HG03103 (cell line): ENCODE measurements at regions not wholly inside any gene's neighbourhood (a gene's known extent, or its start where the extent isn't known, plus 50 kb on each side); places are given as distances from the start of the nearest gene placed in this dataset.
A peak's percentile ranks its signal among the peaks of the same experiment; 100 is the strongest.
"Not testable (repeated sequence)": the region's sequence is repeated elsewhere in the genome, so short reads cannot be mapped to it uniquely, and the experiment has no call there.

ENCODE experiments used
- ATAC-seq: cut with Tn5 transposase; IDR thresholded peaks from one replicate; pipeline ENCODE4 v1.9.1; 2021; ENCODE audit warnings: low read depth; ENCODE audit not compliant: unreplicated experiment

GRCh38 chr15:21774760-21775159, 102.8 kb downstream of the POTEB start:
- not testable (repeated sequence) for ATAC-seq

DNA sequence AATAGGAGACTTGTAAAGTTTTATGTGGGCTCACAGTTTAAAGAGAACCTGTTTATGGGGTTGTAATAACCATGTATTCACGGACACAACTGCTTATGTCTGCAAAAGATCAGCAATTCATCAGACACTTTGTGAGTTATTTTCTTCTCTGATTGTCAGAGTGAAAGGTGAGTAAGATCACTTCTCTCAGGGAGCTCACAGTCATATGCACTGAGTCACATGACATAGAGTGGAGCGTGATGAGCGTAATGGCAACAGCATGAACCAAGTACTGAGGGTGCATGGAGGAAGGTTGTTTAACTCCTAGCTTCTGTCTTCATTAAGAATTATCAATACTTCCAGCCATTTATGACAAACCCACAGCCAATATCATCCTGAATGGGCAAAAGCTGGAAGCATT, 111.0 kb downstream of the POTEB start:
- ATAC-seq = not testable (repeated sequence)

DNA sequence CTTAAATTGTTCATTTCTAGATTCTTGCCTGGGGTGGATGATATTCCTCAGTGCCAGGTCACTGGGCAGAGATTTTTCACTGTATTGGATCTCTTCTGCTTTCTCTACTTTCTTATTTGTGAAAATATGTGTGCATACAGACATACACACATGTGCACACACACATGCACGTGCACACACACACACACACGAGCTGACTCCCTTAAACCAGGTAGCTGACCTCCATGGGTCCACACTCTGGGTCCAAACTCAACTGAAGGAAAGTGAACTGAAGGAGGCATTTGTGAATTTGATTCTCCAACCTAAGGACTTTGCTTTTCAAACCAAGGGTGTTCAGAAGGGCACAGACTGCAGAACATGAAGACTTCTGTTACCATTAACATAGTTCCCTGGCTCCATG, 113.8 kb downstream of the POTEB start:
- not testable (repeated sequence) for ATAC-seq

GRCh38 chr15:21760250-21761023, 117.1 kb downstream of the POTEB start:
- not testable (repeated sequence) for ATAC-seq

DNA sequence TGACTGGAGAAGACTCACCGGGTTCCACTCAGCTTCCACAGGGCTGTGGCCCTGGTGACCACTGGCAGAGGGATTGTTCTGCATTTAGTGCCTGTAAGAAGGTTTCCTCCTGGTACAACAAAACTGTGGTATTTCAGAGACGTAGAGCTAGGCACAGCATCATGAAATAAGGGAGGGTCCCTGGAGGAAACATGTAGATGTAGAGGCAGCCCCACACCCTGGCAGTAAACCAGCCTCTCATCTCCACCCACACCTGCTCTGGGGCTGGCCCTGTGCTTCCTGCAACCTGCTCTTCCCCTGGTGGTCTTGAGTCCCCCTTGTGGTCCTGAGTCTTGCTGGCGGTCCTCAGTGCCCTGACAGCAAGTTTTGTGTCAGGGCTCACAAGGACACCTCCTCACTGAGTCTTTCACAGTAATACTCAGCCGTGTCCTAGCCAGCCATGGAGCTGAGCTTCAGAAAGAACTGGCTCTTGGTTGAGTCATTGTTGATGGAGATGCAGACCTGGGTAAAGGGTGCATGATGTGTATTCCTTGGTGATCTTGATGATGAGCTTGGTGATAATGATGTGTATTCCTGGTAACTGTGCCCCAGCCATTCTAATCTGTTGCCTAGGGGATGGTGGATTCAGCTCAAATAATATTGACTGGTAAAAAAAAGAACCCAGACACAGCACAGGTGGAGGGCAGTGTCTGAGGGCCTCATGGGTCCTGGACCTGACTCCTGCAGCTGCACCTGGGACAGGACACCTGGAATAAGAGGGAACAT, 118.0 kb downstream of the POTEB start:
- not testable (repeated sequence) for ATAC-seq

DNA sequence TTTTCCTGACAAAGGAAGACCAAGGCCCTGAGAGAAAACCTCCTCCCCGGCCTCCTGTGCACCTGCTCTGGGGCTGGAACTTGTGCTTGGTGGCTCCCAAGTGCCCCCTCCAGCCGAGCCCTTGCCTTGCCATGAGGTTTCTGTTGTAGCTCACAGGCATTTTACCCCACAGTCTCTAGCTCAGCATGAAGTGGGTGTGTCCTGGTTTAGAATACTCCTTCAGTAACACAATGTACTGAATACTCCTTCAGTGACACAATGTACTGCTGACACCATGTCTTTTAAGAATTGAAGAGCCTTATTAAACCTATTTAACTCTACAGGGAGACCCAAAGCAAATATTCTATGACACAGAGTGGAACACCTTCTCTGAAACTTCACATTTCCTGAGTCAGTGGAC, 123.7 kb downstream of the POTEB start:
- ATAC-seq = not testable (repeated sequence)

DNA sequence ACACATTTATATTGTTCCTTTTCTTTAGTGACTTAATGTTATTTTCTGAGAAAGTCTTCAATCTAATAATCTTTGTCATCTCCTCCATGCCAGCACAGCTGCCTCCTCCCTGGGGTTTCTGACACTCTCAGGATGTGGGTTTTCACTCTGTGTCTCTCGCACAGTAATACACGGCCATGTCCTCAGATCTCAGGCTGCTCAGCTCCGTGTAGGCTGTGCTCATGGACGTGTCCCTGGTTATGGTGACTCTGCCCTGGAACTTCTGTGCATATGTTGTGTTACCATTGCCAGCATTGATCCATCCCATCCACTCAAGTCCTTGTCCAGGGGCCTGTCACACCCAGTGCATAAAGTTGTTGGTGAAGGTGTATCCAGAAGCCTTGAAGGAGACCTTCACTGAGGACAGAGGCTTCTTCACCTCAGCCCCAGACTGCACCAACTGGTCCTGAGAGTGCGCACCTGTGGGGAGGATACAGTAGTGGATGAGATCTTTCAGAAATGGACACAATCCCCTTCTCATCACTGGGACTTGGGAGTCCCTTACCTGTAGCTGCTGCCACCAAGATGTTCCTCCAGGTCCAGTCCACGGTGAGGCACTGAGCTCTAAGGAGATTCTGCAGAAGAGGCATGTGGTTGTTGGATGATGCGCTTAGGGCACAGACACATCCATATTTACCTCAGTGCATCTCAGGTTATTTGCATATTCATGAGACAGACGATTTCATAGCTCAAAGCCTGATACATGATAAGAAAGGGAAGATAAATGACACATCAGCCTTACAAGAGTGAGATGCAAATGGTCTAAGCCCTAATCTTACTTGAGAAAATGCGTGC, 125.2 kb downstream of the POTEB start:
- not testable (repeated sequence) for ATAC-seq

GRCh38 chr15:21749173-21749572, 128.4 kb downstream of the POTEB start:
- not testable (repeated sequence) for ATAC-seq

- ATAC-seq = not testable (repeated sequence)
These were observed 133.2 kb downstream of the POTEB start for GRCh38 chr15:21744245-21744915.

DNA sequence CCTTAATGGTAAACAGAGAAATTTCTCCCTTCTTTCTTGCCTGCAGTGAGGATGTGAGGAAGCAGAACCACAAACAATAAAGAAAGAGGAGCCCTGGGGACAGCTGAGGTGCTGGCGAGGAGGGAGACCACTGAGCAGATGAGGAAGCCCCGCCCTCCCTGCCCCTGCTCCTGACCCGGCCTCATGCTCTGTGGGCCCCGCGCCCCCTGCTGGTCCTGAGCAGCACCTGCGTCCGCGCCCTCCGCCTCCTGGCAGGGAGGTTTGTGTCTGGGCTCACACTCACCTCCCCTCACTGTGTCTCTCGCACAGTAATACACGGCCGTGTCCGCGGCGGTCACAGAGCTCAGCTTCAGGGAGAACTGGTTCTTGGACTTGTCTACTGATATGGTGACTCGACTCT, 135.5 kb downstream of the POTEB start:
- peak; percentile 80 for ATAC-seq

DNA sequence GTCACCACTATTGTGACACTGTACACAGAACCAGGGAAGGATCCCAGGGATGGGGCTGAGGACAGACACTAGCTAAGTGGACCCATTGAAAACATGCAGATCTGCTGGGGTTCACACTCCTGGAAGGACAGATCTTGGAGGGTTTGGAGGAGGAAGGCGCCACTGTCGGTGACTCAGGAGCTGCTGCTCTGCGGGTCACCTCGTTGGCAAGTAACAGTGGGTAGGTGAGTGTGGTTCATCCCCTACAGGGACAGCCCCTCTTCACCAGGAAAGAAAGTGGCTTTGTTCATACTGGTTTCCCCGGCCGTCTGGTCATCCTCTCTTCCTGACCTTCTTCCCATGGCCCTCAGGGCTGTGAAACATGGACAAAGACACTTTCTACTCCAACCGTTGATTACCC, 139.5 kb downstream of the POTEB start:
- not testable (repeated sequence) for ATAC-seq

DNA sequence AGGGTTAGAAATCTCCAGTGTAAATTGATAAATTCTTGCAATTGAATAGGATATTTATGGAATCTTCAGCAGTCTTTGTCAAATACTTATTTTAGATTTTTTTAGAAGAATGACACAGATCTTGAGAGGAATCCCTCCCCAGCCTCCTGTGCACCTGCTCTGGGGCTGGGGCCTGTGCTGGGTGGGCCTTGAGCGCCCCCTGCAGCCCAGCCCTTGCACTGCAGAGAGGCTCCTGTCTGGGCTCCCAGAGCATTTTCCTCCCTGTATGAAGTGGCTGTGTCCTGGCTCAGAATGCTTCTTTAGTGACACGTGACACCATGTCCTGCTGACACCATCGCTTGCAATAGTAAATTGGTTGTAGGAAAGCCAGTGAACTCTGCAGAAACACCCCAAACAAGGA, 141.1 kb downstream of the POTEB start:
- ATAC-seq = not testable (repeated sequence)

- not testable (repeated sequence) for ATAC-seq
These were observed 141.7 kb downstream of the POTEB start for GRCh38 chr15:21735837-21736236.

DNA sequence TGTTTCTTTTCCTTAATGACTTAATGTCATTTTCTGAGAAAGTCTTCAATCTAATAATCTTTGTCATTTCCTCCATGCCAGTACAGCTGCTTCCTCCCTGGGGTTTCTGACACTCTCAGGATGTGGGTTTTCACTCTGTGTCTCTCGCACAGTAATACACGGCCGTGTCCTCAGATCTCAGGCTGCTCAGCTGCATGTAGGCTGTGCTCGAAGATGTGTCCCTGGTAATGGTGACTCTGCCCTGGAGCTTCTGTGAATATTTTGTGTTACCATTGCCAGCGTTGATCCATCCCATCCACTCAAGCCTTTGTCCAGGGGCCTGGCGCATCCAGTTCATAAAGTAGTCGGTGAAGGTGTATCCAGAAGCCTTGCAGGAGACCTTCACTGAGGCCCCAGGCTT, 142.2 kb downstream of the POTEB start:
- not testable (repeated sequence) for ATAC-seq

GRCh38 chr15:21731496-21731895, 146.0 kb downstream of the POTEB start:
- peak; percentile 45 for ATAC-seq

- ATAC-seq = peak; percentile 54
These were observed 146.8 kb downstream of the POTEB start for GRCh38 chr15:21730427-21731405.

GRCh38 chr15:21724988-21725387, 152.5 kb downstream of the POTEB start:
- not testable (repeated sequence) for ATAC-seq

- not testable (repeated sequence) for ATAC-seq
These were observed 156.4 kb downstream of the POTEB start for GRCh38 chr15:21721115-21721514.

DNA sequence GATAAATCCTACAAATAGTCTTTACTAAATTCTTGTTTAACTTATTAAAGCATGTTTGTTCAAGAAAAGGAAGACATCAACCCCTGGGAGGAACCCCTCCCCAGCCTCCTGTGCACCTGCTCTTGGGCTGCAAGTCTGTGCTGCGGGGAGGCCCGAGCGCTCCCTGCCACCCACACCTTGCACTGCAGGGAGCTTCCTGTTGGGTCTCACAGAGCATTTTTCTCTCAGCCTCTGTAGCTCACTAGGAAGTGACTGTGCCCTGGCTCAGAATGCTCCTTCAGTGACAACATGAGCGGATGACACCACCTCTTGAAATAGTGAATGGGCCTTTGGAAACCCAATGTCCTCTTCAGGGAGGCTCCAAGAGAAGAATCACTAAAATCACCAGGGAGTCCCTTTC, 158.8 kb downstream of the POTEB start:
- ATAC-seq = peak; percentile 68
